IPS-NIHi7 (cell line): ENCODE measurements at regions not wholly inside any gene's neighbourhood (a gene's known extent, or its start where the extent isn't known, plus 50 kb on each side); places are given as distances from the start of the nearest gene placed in this dataset.
"Not testable (repeated sequence)": the region's sequence is repeated elsewhere in the genome, so short reads cannot be mapped to it uniquely, and the experiment has no call there.

Source experiments
- DNase-seq: peaks from one replicate; pipeline ENCODE4 v3.0.0; 2012; ENCODE audit warnings: mixed read lengths; ENCODE audit errors: extremely low spot score

GRCh38 chr5:172528440-172528839, 74.1 kb upstream of the SH3PXD2B start:
- no peak for DNase-seq

GRCh38 chr5:172527559-172527958, 73.2 kb upstream of the SH3PXD2B start:
- DNase-seq: no peak

GRCh38 chr5:172525996-172526360, 71.7 kb upstream of the SH3PXD2B start:
- DNase-seq: no peak

- DNase-seq: no peak
Measured at GRCh38 chr5:172525307-172525995, 71.1 kb upstream of the SH3PXD2B start.

GRCh38 chr5:172524573-172525021, 70.3 kb upstream of the SH3PXD2B start:
- DNase-seq: no peak

GRCh38 chr5:172523146-172523745, 68.9 kb upstream of the SH3PXD2B start:
- DNase-seq: no peak

- no peak for DNase-seq
Measured at GRCh38 chr5:172521338-172521932, 67.1 kb upstream of the SH3PXD2B start.

GRCh38 chr5:172511952-172512351, 57.6 kb upstream of the SH3PXD2B start:
- DNase-seq: no peak

GRCh38 chr5:172509405-172509781, 55.1 kb upstream of the SH3PXD2B start:
- DNase-seq: no peak

GRCh38 chr5:172508471-172509404, 54.4 kb upstream of the SH3PXD2B start:
- no peak for DNase-seq

GRCh38 chr5:172507485-172507884, 53.2 kb upstream of the SH3PXD2B start:
- DNase-seq: not testable (repeated sequence)

GRCh38 chr5:172506921-172507320, 52.6 kb upstream of the SH3PXD2B start:
- DNase-seq: no peak

- no peak for DNase-seq
Measured at GRCh38 chr5:172506251-172506650, 51.9 kb upstream of the SH3PXD2B start.

- DNase-seq: no peak
Measured at GRCh38 chr5:172505845-172506244, 51.5 kb upstream of the SH3PXD2B start.

- no peak for DNase-seq
Measured at GRCh38 chr5:172505403-172505759, 51.1 kb upstream of the SH3PXD2B start.

GRCh38 chr5:172504701-172505402, 50.5 kb upstream of the SH3PXD2B start:
- DNase-seq: no peak

GRCh38 chr5:172503925-172504700, 49.8 kb upstream of the SH3PXD2B start:
- DNase-seq: no peak
